HFFc6 (cell line): ENCODE measurements at regions not wholly inside any gene's neighbourhood (a gene's known extent, or its start where the extent isn't known, plus 50 kb on each side); places are given as distances from the start of the nearest gene placed in this dataset.
A peak's percentile ranks its signal among the peaks of the same experiment; 100 is the strongest.
"Not testable (repeated sequence)": the region's sequence is repeated elsewhere in the genome, so short reads cannot be mapped to it uniquely, and the experiment has no call there.

Experiments used
- DNase-seq: peaks from one replicate; pipeline ENCODE4 v3.0.0-alpha.2; 2018
- H3K27ac Mint-ChIP-seq: 2 replicates; pipeline ENCODE4 v1.8.0; 2020; ENCODE audit warnings: mild to moderate bottlenecking, mixed read lengths
- H3K27me3 Mint-ChIP-seq: 2 replicates; pipeline ENCODE4 v1.8.0; 2021; ENCODE audit warnings: mild to moderate bottlenecking, moderate library complexity, mixed read lengths; ENCODE audit not compliant: insufficient read depth
- H3K36me3 Mint-ChIP-seq: 2 replicates; pipeline ENCODE4 v1.8.0; 2021; ENCODE audit warnings: low read depth, mixed read lengths
- H3K4me1 Mint-ChIP-seq: 2 replicates; pipeline ENCODE4 v1.8.0; 2020; ENCODE audit warnings: low read depth, mixed read lengths
- H3K4me3 Mint-ChIP-seq: 2 replicates; pipeline ENCODE4 v1.8.0; 2020; ENCODE audit warnings: mild to moderate bottlenecking, moderate library complexity, mixed read lengths
- H3K9me3 Mint-ChIP-seq: 2 replicates; pipeline ENCODE4 v1.8.0; 2020; ENCODE audit warnings: mild to moderate bottlenecking, mixed read lengths
- CTCF ChIP-seq: fragments of 200-600 bp; sonication (generic); IDR thresholded peaks from 2 replicates; pipeline ENCODE4 v1.5.0; 2021; ENCODE audit warnings: antibody characterized with exemption, mild to moderate bottlenecking

- not testable (repeated sequence) for H3K36me3 Mint-ChIP-seq, H3K4me1 Mint-ChIP-seq, H3K27me3 Mint-ChIP-seq, H3K27ac Mint-ChIP-seq, H3K9me3 Mint-ChIP-seq, DNase-seq, H3K4me3 Mint-ChIP-seq
Observed at GRCh38 chr19:23984911-23985310, 70.2 kb downstream of the ZNF726 start.

- TF ChIP-seq CTCF, result no peak
- H3K36me3 Mint-ChIP-seq, result no peaks in the 10 kb centered on the region
- peaks cover 4% of the 10 kb centered on the region; the same call in 1 of the 2 replicates for H3K9me3 Mint-ChIP-seq
- H3K4me1 Mint-ChIP-seq, result no peaks in the 10 kb centered on the region
- H3K27ac Mint-ChIP-seq, result no peak overlapping the region
- no peak overlapping the region for H3K4me3 Mint-ChIP-seq
- no peaks in the 10 kb centered on the region; the same call in 1 of the 2 replicates for H3K27me3 Mint-ChIP-seq
- DNase-seq, result no peak
Observed at GRCh38 chr19:23986623-23987022, 71.9 kb downstream of the ZNF726 start.

GRCh38 chr19:23991170-23991569 lies 76.5 kb downstream of the ZNF726 start:
- no peak for DNase-seq
- no peaks in the 10 kb centered on the region; the same call in 1 of the 2 replicates for H3K4me1 Mint-ChIP-seq
- peaks cover 21% of the 10 kb centered on the region for H3K9me3 Mint-ChIP-seq
- H3K27me3 Mint-ChIP-seq, result peaks cover 3% of the 10 kb centered on the region; the same call in 1 of the 2 replicates
- no peak overlapping the region for H3K4me3 Mint-ChIP-seq
- H3K27ac Mint-ChIP-seq, result no peak overlapping the region
- no peaks in the 10 kb centered on the region for H3K36me3 Mint-ChIP-seq
- TF ChIP-seq CTCF, result no peak

- peaks cover 4% of the 10 kb centered on the region; the same call in 1 of the 2 replicates for H3K36me3 Mint-ChIP-seq
- TF ChIP-seq CTCF, result no peak
- no peak overlapping the region for H3K4me3 Mint-ChIP-seq
- H3K27me3 Mint-ChIP-seq, result peaks cover 3% of the 10 kb centered on the region; the same call in 1 of the 2 replicates
- no peaks in the 10 kb centered on the region; the same call in 1 of the 2 replicates for H3K4me1 Mint-ChIP-seq
- no peak for DNase-seq
- no peak overlapping the region for H3K27ac Mint-ChIP-seq
- H3K9me3 Mint-ChIP-seq, result peaks cover 32% of the 10 kb centered on the region
Observed at GRCh38 chr19:23992348-23992747, 77.7 kb downstream of the ZNF726 start.

GRCh38 chr19:23993440-23993839 lies 78.8 kb downstream of the ZNF726 start:
- no peak for TF ChIP-seq CTCF
- peaks cover 39% of the 10 kb centered on the region for H3K9me3 Mint-ChIP-seq

GRCh38 chr19:23996549-23996948 lies 81.9 kb downstream of the ZNF726 start:
- peak; percentile 69 for TF ChIP-seq CTCF
- Mint-ChIP-seq H3K4me1 (no peaks in the 10 kb centered on the region; the same call in 1 of the 2 replicates), H3K36me3 (peaks cover 20% of the 10 kb centered on the region), H3K4me3 (no peak overlapping the region), H3K27me3 (peaks cover 3% of the 10 kb centered on the region; the same call in 1 of the 2 replicates), H3K9me3 (peaks cover 68% of the 10 kb centered on the region), H3K27ac (no peak overlapping the region)
- DNase-seq, result no peak

More at GRCh38 chr19:23993440-23993839, 78.8 kb downstream of the ZNF726 start:
- H3K4me1 Mint-ChIP-seq, result no peaks in the 10 kb centered on the region; the same call in 1 of the 2 replicates
- no peak overlapping the region for H3K4me3 Mint-ChIP-seq
- H3K27me3 Mint-ChIP-seq, result peaks cover 3% of the 10 kb centered on the region; the same call in 1 of the 2 replicates
- no peak for DNase-seq
- H3K36me3 Mint-ChIP-seq, result peaks cover 15% of the 10 kb centered on the region; the same call in 1 of the 2 replicates
- H3K27ac Mint-ChIP-seq, result no peak overlapping the region
